ENCODE measurements at regions not wholly inside any gene's neighbourhood (a gene's known extent, or its start where the extent isn't known, plus 50 kb on each side); places are given as distances from the start of the nearest gene placed in this dataset.

DNA sequence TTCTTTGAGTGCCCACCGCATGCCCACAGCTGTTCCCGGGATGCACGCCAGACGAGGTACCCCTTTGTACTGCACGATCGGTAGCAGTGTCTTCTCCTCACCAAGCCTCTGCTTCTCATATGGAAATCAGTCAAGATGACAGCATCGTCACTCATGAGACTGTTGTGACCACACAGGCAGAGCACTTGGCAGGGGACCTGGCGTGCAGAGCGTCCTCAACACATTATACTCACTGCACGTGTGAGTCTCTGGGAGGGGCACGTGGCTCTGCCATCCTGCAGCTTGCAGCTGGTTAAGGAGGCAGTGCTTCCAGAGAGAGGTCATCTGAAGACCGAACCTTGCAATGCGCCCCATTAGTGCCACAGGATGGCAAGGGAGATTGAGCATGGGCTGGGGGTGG is 266.8 kb downstream of the NPHP4 start:
- POLR2A ChIA-PET, result no interaction called here
- no peak for TF ChIP-seq HDGF (IDR thresholded peaks at IDR 0.05; ENCODE audit: borderline replicate concordance)
- no peak for TF ChIP-seq ARNT (IDR thresholded peaks at IDR 0.05)
- no peak for TF ChIP-seq SP1 (IDR thresholded peaks at IDR 0.05)
- TF ChIP-seq LEF1 (IDR thresholded peaks at IDR 0.05; ENCODE audit: borderline replicate concordance), result no peak
- no peak for TF ChIP-seq SUZ12 (IDR thresholded peaks at IDR 0.05)
- DNase-seq (ENCODE audit: extremely low spot score), result no peak
- CTCF ChIA-PET, result no interaction called here

DNA sequence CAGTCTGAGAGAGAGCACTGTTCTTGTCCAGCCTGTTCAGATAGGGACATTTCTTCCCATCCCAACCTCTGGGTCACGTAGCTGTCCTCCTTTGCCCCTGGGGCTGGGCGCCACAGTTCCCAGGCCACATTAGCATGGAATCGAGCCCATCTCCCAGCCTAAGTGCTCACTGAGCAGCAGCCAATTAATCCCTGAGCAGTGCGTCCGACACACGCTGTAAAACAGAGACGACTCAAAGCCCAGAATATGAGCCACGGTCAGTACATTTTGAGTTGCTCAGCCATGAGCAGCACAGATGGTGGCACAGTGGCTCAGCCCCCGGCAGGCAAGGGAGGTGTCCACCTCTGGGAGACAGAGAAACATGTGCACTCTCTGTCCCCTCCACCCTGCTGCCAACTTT is 267.4 kb downstream of the NPHP4 start:
- DNase-seq (ENCODE audit: extremely low spot score), result no peak
- ChIA-PET POLR2A (no interaction called here), CTCF (no interaction called here)
- TF ChIP-seq ELF4 (IDR thresholded peaks at IDR 0.05) (no peak), HDGF (IDR thresholded peaks at IDR 0.05; ENCODE audit: borderline replicate concordance) (no peak), LEF1 (IDR thresholded peaks at IDR 0.05; ENCODE audit: borderline replicate concordance) (no peak), CTBP1 (IDR thresholded peaks at IDR 0.05; ENCODE audit: borderline replicate concordance) (no peak), FOXM1 (IDR thresholded peaks at IDR 0.05; ENCODE audit: borderline replicate concordance) (no peak), ARNT (IDR thresholded peaks at IDR 0.05) (no peak), FOXA1 (IDR thresholded peaks at IDR 0.05) (no peak), L3MBTL2 (conservative IDR thresholded peaks at IDR 0.05) (no peak)

GRCh38 chr1:5722635-5723164 is 269.5 kb downstream of the NPHP4 start:
- POLR2A ChIA-PET, result no interaction called here
- TF ChIP-seq L3MBTL2 (conservative IDR thresholded peaks at IDR 0.05) (no peak), SP1 (IDR thresholded peaks at IDR 0.05) (no peak), NFRKB (IDR thresholded peaks at IDR 0.05) (no peak), ARNT (IDR thresholded peaks at IDR 0.05) (no peak), LEF1 (IDR thresholded peaks at IDR 0.05; ENCODE audit: borderline replicate concordance) (no peak), SUZ12 (IDR thresholded peaks at IDR 0.05) (no peak), ELF4 (IDR thresholded peaks at IDR 0.05) (no peak)
- CTCF ChIA-PET, result no interaction called here
- DNase-seq (ENCODE audit: extremely low spot score), result no peak

- POLR2A ChIA-PET, result no interaction called here
- TF ChIP-seq SP1 (IDR thresholded peaks at IDR 0.05), result no peak
- TF ChIP-seq LEF1 (IDR thresholded peaks at IDR 0.05; ENCODE audit: borderline replicate concordance), result no peak
- no peak for TF ChIP-seq ARNT (IDR thresholded peaks at IDR 0.05)
- TF ChIP-seq SUZ12 (IDR thresholded peaks at IDR 0.05), result no peak
- CTCF ChIA-PET, result no interaction called here
- DNase-seq (ENCODE audit: extremely low spot score), result no peak
These were observed 270.5 kb downstream of the NPHP4 start for GRCh38 chr1:5721634-5722215.

- no peak for TF ChIP-seq FOXM1 (IDR thresholded peaks at IDR 0.05; ENCODE audit: borderline replicate concordance)
- no peak for TF ChIP-seq NFRKB (IDR thresholded peaks at IDR 0.05)
- no peak for TF ChIP-seq BHLHE40 (IDR thresholded peaks at IDR 0.05; ENCODE audit: borderline replicate concordance)
- TF ChIP-seq ARNT (IDR thresholded peaks at IDR 0.05), result no peak
- no peak for TF ChIP-seq ELF4 (IDR thresholded peaks at IDR 0.05)
- TF ChIP-seq FOXA1 (IDR thresholded peaks at IDR 0.05), result no peak
- no peak for TF ChIP-seq ZNF384 (IDR thresholded peaks at IDR 0.05)
- TF ChIP-seq LEF1 (IDR thresholded peaks at IDR 0.05; ENCODE audit: borderline replicate concordance), result no peak
- no peak for TF ChIP-seq HDGF (IDR thresholded peaks at IDR 0.05; ENCODE audit: borderline replicate concordance)
- no peak for TF ChIP-seq TARDBP (IDR thresholded peaks at IDR 0.05)
- TF ChIP-seq PKNOX1 (IDR thresholded peaks at IDR 0.05), result no peak
- ChIA-PET POLR2A (no interaction called here), CTCF (no interaction called here)
- no peak for DNase-seq (ENCODE audit: extremely low spot score)
These were observed 271.3 kb downstream of the NPHP4 start for GRCh38 chr1:5720936-5721335.

GRCh38 chr1:5720484-5720883 is 271.7 kb downstream of the NPHP4 start:
- no peak for DNase-seq (ENCODE audit: extremely low spot score)
- ChIA-PET CTCF (no interaction called here), POLR2A (no interaction called here)
- TF ChIP-seq PKNOX1 (IDR thresholded peaks at IDR 0.05), result no peak
- TF ChIP-seq FOXM1 (IDR thresholded peaks at IDR 0.05; ENCODE audit: borderline replicate concordance), result no peak
- no peak for TF ChIP-seq SUZ12 (IDR thresholded peaks at IDR 0.05)
- TF ChIP-seq L3MBTL2 (conservative IDR thresholded peaks at IDR 0.05), result no peak
- no peak for TF ChIP-seq BHLHE40 (IDR thresholded peaks at IDR 0.05; ENCODE audit: borderline replicate concordance)
- TF ChIP-seq ARNT (IDR thresholded peaks at IDR 0.05), result no peak
- TF ChIP-seq HDGF (IDR thresholded peaks at IDR 0.05; ENCODE audit: borderline replicate concordance), result no peak
- no peak for TF ChIP-seq ELF4 (IDR thresholded peaks at IDR 0.05)
- no peak for TF ChIP-seq SP1 (IDR thresholded peaks at IDR 0.05)
- no peak for TF ChIP-seq ZNF384 (IDR thresholded peaks at IDR 0.05)
- TF ChIP-seq FOXA1 (IDR thresholded peaks at IDR 0.05), result no peak
- TF ChIP-seq FOXK2 (IDR thresholded peaks at IDR 0.05), result no peak

GRCh38 chr1:5720045-5720444 is 272.2 kb downstream of the NPHP4 start:
- no peak for DNase-seq (ENCODE audit: extremely low spot score)
- POLR2A ChIA-PET, result no interaction called here
- CTCF ChIA-PET, result no interaction called here
- TF ChIP-seq ARNT (IDR thresholded peaks at IDR 0.05) (no peak), LEF1 (IDR thresholded peaks at IDR 0.05; ENCODE audit: borderline replicate concordance) (no peak)

Measured in HEK293T (cell line).